ENCODE measurements at regions not wholly inside any gene's neighbourhood (a gene's known extent, or its start where the extent isn't known, plus 50 kb on each side); places are given as distances from the start of the nearest gene placed in this dataset.

- DNase-seq (ENCODE audit: low read depth in 1 of 2, low spot score in 2 of 2) = no peak
- no peaks in the 10 kb centered on the region for H4K20me1 ChIP-seq (replicated peaks in 1 of 2; ENCODE audit: control insufficient read depth in 1 of 2, insufficient read depth in 2 of 2, low read length in 2 of 2)
- H3K4me3 ChIP-seq (ENCODE audit: extremely low read depth in 1 of 4, insufficient read depth in 2 of 4, low read depth in 3 of 4, low read length in 4 of 4) = no peak overlapping the region
- no peak overlapping the region for H2BK12ac ChIP-seq (ENCODE audit: low read depth, low read length)
- H3K56ac ChIP-seq (replicated peaks; ENCODE audit: insufficient read length, low read depth, low read length) = no peak overlapping the region
- no peak for FAIRE-seq
- CTCF ChIA-PET (ENCODE audit: partially characterized antibody) = interaction anchor here (3.4 kb wide), 1 partner anchor 12 kb away, joined by 23 read pairs; no protein-coding TSS in a partner anchor
- no peak overlapping the region for H3K4ac ChIP-seq (replicated peaks; ENCODE audit: insufficient read length, low read depth, low read length)
- H2AK5ac ChIP-seq (ENCODE audit: low read depth, low read length) = no peak overlapping the region
- H3K4me2 ChIP-seq (ENCODE audit: insufficient read depth in 1 of 2, low read depth in 2 of 2, low read length in 2 of 2) = no peak overlapping the region
- H3K9ac ChIP-seq (replicated peaks in 1 of 4; ENCODE audit: extremely low read depth in 1 of 4, low read depth in 3 of 4, low read length in 3 of 4) = no peak overlapping the region
- H3K14ac ChIP-seq (ENCODE audit: insufficient read length) = no peak overlapping the region
- H3K36me3 ChIP-seq (ENCODE audit: control insufficient read depth in 2 of 4, insufficient read depth in 4 of 4, low read length in 3 of 4) = no peaks in the 10 kb centered on the region
- no peak overlapping the region for H2BK20ac ChIP-seq (ENCODE audit: low read length)
- no peaks in the 10 kb centered on the region for H3K9me3 ChIP-seq (ENCODE audit: insufficient read depth in 2 of 2, low read depth in 1 of 2, low read length in 1 of 2)
- H4K8ac ChIP-seq (ENCODE audit: extremely low read depth, insufficient read depth, low read length) = no peak overlapping the region
- no peak overlapping the region for H4K5ac ChIP-seq (ENCODE audit: insufficient read length, low read depth, low read length)
- H3K27ac ChIP-seq (ENCODE audit: low read depth, low read length) = no peak overlapping the region
- H2BK120ac ChIP-seq (replicated peaks; ENCODE audit: low read depth, low read length) = no peak overlapping the region
- no peak overlapping the region for H3K23ac ChIP-seq (ENCODE audit: insufficient read length)
- no peak overlapping the region for H2AFZ ChIP-seq (ENCODE audit: low read length)
- WGBS, 2 experiments (ENCODE audit: extremely low coverage in 1 of 2, insufficient coverage in 1 of 2, insufficient read length in 1 of 2, insufficient replicate concordance in 2 of 2, low coverage in 1 of 2, low lambda C conversion rate in 2 of 2, missing lambda C conversion rate in 1 of 2) = 81% methylated on average over 2 of the region's 2 CpGs; no CpG with 5 or more reads in 1 of the 2 experiments
- H2BK15ac ChIP-seq (ENCODE audit: low read length) = no peak overlapping the region; the same call in 1 of the 2 replicates
- no peaks in the 10 kb centered on the region for H3K23me2 ChIP-seq (ENCODE audit: low read depth, low read length)
- H3K79me2 ChIP-seq (ENCODE audit: control insufficient read depth in 1 of 2, insufficient read depth in 2 of 2, low read length in 2 of 2) = no peaks in the 10 kb centered on the region
- peaks cover 0 to 4% (median 1%) of the 10 kb centered on the region in 4 experiments; a peak in 1 of 7 replicates for H3K4me1 ChIP-seq (replicated peaks in 1 of 4; ENCODE audit: control insufficient read depth in 3 of 4, insufficient read depth in 4 of 4, low read length in 3 of 4)
- no peaks in the 10 kb centered on the region for H3K79me1 ChIP-seq (ENCODE audit: low read depth, low read length)
- no peak overlapping the region for H4K91ac ChIP-seq (replicated peaks; ENCODE audit: insufficient read length, low read length)
- no peak overlapping the region for H2BK5ac ChIP-seq (ENCODE audit: low read depth, low read length)
- H3K27me3 ChIP-seq (replicated peaks in 1 of 4; ENCODE audit: control insufficient read depth in 3 of 4, extremely low read depth in 1 of 4, insufficient read depth in 3 of 4, low read length in 3 of 4) = no peaks in the 10 kb centered on the region
- no peak overlapping the region for H3K18ac ChIP-seq (ENCODE audit: extremely low read depth, low read length)
- POLR2A ChIA-PET (ENCODE audit: partially characterized antibody) = no interaction called here
- TF ChIP-seq RNF2 (IDR thresholded peaks at IDR 0.05; ENCODE audit: borderline replicate concordance, low read depth, low read length, missing control alignments, poor library complexity, severe bottlenecking) (no peak), BRCA1 (IDR thresholded peaks at IDR 0.05; ENCODE audit: low read depth, low read length) (no peak), SP1 (IDR thresholded peaks at IDR 0.05; ENCODE audit: low read depth, low read length) (no peak), KDM1A (IDR thresholded peaks at IDR 0.05; ENCODE audit: borderline replicate concordance, low read length) (no peak), SP4 (IDR thresholded peaks at IDR 0.05; ENCODE audit: low read length) (no peak), CBX8 (IDR thresholded peaks at IDR 0.05; ENCODE audit: borderline replicate concordance, low read depth, low read length) (no peak), MAFK (IDR thresholded peaks at IDR 0.05; ENCODE audit: low read depth, low read length) (no peak), RFX5 (IDR thresholded peaks at IDR 0.05; ENCODE audit: borderline replicate concordance, low read depth, low read length) (no peak), CHD1 (IDR thresholded peaks at IDR 0.05; ENCODE audit: low read depth, low read length) (no peak), SUZ12 (IDR thresholded peaks at IDR 0.05; ENCODE audit: low read length) (no peak), USF2 (IDR thresholded peaks at IDR 0.05; ENCODE audit: low read length) (no peak), GABPA (IDR thresholded peaks at IDR 0.05; ENCODE audit: borderline replicate concordance, insufficient read depth, low read length) (no peak), CTBP2 (IDR thresholded peaks at IDR 0.05; ENCODE audit: borderline replicate concordance, insufficient read depth, insufficient read length, low read length) (no peak), NRF1 (IDR thresholded peaks at IDR 0.05; ENCODE audit: low read depth, low read length) (no peak)
Observed at GRCh38 chr3:71887256-71887655, 102.3 kb upstream of the PROK2 start.

Data from H1 (cell line).